D721Med (cell line): ENCODE measurements at regions not wholly inside any gene's neighbourhood (a gene's known extent, or its start where the extent isn't known, plus 50 kb on each side); places are given as distances from the start of the nearest gene placed in this dataset.

Source experiments
- DNase-seq: peaks from one replicate; pipeline ENCODE4 v3.0.0; 2011; ENCODE audit warnings: low spot score; ENCODE audit not compliant: insufficient read length
- FAIRE-seq: peaks from 2 replicates; lab custom pipeline; 2011; peaks lifted over from hg19 to GRCh38; lab: Jason Lieb, UNC
- TF ChIP-seq, protein P1 (sequence below): IDR thresholded peaks from 2 replicates; pipeline ENCODE4 v1.5.1; 2012; ENCODE audit warnings: mild to moderate bottlenecking, control low read depth; ENCODE audit not compliant: insufficient read depth; ENCODE audit errors: missing control alignments

- no peak for FAIRE-seq
- TF ChIP-seq, protein P1, sequence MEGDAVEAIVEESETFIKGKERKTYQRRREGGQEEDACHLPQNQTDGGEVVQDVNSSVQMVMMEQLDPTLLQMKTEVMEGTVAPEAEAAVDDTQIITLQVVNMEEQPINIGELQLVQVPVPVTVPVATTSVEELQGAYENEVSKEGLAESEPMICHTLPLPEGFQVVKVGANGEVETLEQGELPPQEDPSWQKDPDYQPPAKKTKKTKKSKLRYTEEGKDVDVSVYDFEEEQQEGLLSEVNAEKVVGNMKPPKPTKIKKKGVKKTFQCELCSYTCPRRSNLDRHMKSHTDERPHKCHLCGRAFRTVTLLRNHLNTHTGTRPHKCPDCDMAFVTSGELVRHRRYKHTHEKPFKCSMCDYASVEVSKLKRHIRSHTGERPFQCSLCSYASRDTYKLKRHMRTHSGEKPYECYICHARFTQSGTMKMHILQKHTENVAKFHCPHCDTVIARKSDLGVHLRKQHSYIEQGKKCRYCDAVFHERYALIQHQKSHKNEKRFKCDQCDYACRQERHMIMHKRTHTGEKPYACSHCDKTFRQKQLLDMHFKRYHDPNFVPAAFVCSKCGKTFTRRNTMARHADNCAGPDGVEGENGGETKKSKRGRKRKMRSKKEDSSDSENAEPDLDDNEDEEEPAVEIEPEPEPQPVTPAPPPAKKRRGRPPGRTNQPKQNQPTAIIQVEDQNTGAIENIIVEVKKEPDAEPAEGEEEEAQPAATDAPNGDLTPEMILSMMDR = no peak
- no peak for DNase-seq
Observed at GRCh38 chr2:234164493-234165413, 114.3 kb downstream of the SPP2 start.

DNA sequence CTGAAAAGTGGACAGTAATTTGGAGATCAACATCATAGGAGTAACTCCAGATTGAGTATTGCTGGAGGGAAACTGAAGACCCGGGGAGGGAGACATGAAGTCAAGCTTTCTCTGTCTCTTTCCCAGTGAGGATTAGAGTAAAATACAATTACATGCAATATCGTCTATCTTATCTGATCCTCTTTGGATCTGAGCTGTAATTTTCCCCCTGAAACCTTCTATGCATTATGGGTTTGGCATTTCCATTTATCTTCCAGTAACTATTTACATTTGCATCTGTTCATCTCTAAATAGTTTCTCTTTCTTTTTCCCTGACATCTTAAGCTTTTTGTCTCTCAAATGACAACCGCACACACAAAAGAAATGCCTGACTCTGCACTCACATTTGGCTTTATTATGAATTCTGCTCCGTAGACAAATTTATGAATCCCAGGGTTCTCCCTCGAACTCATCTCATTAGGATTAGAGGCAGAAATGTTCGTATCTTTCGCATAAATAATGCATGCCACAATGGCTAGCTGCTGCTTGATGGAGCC is 113.1 kb downstream of the SPP2 start:
- TF ChIP-seq, protein P1 = no peak
- FAIRE-seq = no peak
- no peak for DNase-seq

DNA sequence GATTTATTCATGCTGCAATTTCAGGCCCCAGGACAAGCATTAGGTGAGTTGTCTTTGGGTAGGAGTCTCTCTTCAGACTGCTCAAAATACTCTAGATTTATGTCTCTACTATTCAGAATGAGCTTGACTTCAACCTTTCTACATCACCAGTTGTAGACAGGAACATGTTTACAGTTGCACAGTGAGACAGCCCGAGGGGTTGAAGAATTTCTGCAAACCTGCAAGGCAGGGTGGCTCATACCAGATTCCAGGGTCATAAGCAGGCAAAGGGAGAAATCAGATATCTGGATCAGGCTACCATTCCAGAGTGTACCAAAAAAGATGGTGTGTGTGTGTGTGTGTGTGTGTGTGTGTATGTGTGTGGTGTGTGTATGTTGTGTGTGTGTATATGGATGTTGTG is 112.4 kb downstream of the SPP2 start:
- TF ChIP-seq, protein P1 = no peak
- FAIRE-seq (no peak), DNase-seq (no peak)

DNA sequence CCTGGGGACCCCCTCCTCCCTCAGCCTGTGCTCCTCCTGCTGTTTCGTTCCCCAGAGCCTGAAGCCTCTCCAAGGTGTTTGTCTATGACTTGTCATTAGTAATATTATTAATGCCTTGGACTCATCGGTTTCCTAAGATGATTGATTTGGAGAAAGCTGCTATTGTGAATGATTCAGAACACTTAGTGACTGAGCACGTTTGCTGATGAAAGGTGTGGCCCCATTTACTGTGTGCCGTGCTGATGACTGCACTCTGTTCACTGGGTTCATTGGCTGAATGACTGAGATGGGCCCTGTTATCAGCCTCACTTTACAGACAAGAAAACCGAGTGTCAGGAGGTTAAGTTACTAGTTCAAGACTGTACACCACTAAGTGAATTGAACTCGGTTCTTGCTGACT is 111.4 kb downstream of the SPP2 start:
- DNase-seq (no peak), FAIRE-seq (no peak)
- TF ChIP-seq, protein P1 = no peak

DNA sequence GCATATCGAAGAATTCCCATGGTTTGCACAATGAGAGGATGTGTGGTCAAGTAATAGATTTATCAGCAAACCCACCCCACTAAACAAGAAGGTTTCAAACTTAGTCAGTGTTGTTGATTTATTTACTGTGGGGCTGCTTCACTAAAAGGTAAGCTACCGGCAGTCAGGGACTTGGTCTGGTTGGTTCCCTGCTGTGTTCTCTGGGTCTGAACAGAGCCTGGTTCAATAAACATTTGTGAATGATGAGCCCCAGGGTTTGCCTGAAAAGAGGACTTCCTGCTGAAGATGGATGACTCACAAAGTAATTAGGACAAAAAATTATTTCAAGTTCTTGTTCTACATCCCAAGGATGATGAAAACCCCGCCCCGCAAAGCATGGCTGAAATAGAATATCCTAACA is 108.3 kb downstream of the SPP2 start:
- FAIRE-seq (no peak), DNase-seq (no peak)
- TF ChIP-seq, protein P1 = no peak

- DNase-seq (no peak), FAIRE-seq (no peak)
- TF ChIP-seq, protein P1 = no peak
Observed at GRCh38 chr2:234157817-234158588, 107.5 kb downstream of the SPP2 start.
